ENCODE measurements at regions not wholly inside any gene's neighbourhood (a gene's known extent, or its start where the extent isn't known, plus 50 kb on each side); places are given as distances from the start of the nearest gene placed in this dataset.

DNA sequence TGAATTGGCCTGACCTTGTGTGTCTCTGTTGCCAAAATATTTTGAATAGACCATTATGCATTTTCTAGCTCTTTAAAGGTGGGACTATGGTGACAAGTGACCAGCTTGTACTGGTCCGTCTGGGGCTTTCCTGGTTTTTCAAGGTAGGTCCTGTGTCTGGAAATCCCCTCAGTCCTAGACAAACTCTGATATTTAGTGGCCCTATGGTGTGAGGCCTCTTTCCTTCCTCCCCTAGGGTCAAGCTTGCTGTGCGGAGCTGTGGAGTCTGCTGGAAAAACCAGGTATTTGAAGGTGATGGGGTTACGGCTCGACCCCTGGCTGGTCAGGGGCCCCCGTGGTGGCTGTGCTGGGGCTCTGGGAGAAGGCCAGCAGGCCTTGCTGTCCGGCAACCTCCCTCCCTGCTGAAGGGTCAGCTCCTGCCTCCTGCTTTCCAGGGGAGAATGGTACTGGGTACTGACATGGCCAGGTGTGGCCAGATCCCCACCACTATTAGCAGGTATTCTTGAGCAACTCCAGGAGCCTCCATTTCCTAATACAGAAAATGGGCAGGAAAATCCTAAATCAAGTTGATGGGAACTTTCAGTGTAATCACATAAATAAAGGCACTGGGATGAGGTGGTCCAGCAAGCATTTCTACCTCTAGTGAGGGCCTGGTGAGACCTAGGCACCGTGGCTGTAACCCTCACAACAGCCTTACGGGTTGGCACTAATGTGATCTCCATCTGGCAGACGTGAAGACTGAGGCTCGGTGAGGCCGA is 86.2 kb upstream of the HS6ST1 start:
- H3K4me3 Mint-ChIP-seq: no peak overlapping the region
- peaks cover 2% of the 10 kb centered on the region for H3K4me1 Mint-ChIP-seq (ENCODE audit: low read depth)
- H3K9me3 Mint-ChIP-seq (ENCODE audit: low read depth): no peaks in the 10 kb centered on the region
- H3K27ac Mint-ChIP-seq: no peak overlapping the region
- no peaks in the 10 kb centered on the region for H3K36me3 Mint-ChIP-seq
- H3K27me3 Mint-ChIP-seq: peaks cover 12% of the 10 kb centered on the region

DNA sequence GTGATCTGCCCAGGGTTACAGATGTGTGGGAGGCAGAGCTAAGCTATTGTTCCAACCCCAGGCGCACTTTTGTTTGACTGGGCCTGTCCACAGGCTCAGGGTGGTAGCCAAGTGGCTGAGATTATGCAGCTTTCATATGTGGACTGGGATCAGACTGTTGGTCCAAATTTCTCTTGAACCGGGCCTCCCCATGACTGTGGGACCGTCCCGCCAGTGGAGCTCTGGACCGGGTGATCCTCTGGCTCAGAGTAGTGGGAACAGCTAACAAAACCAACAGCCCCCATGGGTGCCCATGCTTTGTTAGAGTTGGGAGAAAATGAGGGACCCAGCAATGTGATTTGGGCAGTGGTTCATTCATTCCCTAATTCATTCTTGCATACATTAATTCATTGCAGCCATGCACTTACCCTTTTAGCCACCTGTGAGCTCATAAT is 86.8 kb upstream of the HS6ST1 start:
- peaks cover under 1% of the 10 kb centered on the region for H3K4me1 Mint-ChIP-seq (ENCODE audit: low read depth)
- H3K36me3 Mint-ChIP-seq: no peaks in the 10 kb centered on the region
- peaks cover 10% of the 10 kb centered on the region for H3K27me3 Mint-ChIP-seq
- no peaks in the 10 kb centered on the region for H3K9me3 Mint-ChIP-seq (ENCODE audit: low read depth)
- H3K27ac Mint-ChIP-seq: no peak overlapping the region
- no peak overlapping the region for H3K4me3 Mint-ChIP-seq

DNA sequence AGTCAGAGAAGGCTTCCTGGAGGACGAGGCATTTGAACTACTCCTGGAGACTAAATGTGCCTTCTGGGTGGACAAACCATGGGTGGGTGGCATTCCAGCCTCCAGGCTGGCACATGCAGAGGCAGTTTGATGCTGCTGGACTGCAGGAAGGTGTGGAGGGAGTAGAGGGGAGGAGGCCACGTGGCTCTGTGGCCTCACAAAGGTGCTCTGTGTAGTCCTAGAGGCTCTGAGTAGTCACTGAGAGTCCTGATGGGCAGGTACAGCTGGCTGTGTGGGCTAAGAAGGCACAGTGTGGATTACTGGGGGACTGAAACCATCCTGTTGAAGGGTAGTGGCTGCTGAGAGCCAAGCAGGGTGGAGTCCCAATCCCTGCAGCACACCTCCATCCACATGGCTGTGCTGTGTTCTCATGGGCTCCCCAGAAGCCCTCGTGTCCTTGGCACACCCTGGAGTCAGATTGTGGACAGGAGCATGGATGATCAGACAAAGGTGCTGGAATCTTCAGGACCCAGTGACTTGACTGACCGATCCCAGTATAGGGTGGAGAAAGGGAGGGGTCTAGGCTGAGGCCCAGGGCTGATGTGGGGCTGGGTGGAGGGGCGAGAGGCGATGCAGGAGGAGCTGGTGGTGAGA is 87.4 kb upstream of the HS6ST1 start:
- H3K9me3 Mint-ChIP-seq (ENCODE audit: low read depth): no peaks in the 10 kb centered on the region
- peaks cover 9% of the 10 kb centered on the region for H3K27me3 Mint-ChIP-seq
- no peaks in the 10 kb centered on the region for H3K36me3 Mint-ChIP-seq
- no peak overlapping the region for H3K4me3 Mint-ChIP-seq
- H3K4me1 Mint-ChIP-seq (ENCODE audit: low read depth): no peaks in the 10 kb centered on the region
- no peak overlapping the region for H3K27ac Mint-ChIP-seq

DNA sequence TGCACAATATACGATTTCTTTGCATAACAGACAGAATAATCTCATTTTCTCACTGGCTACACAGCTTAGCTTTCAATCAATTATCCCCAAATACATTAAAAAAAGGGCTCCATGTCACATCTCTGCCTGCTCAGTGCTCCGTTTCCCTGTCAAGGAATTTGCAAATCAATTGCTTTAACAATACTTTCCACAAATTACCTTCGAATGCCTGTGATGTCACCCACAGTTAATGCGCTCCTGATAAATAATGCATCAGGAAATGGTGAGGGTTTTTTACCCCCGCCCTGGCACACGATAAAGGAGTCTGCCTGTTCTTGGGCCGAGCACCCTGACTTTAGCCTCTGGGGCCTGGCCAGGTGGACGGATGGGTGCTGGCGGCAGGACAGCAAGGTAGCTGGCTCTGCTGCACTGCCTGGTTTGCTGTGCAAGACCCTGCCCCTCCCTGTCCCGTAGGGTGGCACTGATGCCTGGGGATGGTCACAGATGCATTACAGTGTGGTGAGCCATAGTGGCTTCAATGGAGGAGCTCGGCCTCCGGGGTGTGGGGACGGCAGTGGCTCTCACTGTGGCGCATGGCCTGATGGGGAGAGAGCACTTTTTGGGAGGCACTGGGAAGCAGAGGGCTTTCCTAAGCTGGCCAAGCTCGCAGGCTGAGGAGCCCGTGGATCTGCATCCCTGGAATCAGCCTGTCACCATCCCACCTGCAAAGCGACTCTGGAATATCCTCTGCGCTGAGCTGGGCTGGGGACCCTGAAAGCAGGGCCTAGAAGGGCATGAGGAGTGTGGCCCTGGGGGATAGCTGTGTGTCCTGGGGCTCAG is 88.3 kb upstream of the HS6ST1 start:
- H3K4me1 Mint-ChIP-seq (ENCODE audit: low read depth): no peaks in the 10 kb centered on the region
- no peaks in the 10 kb centered on the region for H3K36me3 Mint-ChIP-seq

DNA sequence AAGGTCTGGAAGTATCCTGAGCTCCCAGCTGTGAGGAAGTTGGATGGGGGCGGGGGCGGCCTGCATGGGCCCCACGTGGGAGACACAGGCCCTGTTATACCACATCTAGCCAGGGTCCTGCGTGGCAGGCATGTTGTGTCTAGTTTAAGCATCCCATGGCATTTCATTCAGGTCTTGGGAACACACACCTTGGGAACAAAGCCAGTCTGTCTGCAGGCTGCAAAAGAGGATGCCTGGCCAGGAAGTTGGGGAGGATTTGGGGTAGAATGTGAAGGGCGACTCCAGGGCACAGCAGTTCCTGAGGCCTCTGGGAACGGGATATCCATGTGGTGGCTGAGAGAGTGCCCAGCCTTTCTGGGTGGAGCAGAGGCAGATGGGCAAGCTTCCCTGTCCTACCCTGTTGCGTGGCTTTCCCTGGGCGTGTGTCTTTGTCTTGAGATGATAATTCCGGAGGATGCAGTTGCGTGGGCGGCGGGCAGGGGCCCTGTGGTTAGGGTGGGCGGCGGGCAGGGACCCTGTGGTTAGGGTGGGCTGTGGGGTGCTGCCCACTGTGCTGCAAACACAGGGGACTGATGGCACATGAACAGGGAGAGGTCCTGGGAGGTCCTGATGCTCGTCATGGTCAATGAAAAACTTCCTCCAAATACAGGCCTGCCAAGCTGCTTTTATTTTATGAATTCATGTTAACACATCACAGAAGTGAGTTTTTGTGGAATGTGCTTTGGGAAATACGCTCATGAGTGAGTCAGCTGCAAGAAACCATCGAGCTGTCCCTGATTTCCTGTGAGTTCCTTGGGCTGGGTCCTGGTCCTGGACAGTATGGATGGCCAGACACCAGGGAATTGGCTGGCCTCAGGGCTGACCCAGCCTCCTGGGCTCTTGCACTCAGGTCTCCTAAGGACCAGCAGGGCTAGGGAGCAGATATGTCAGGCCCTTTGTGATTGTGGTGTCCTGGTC is 90.0 kb upstream of the HS6ST1 start:
- no peak overlapping the region for H3K27ac Mint-ChIP-seq
- H3K36me3 Mint-ChIP-seq: no peaks in the 10 kb centered on the region
- H3K4me1 Mint-ChIP-seq (ENCODE audit: low read depth): no peaks in the 10 kb centered on the region
- no peaks in the 10 kb centered on the region for H3K9me3 Mint-ChIP-seq (ENCODE audit: low read depth)
- H3K27me3 Mint-ChIP-seq: peaks cover 5% of the 10 kb centered on the region
- H3K4me3 Mint-ChIP-seq: no peak overlapping the region

More for the DNA sequence above, 88.3 kb upstream of the HS6ST1 start:
- Mint-ChIP-seq H3K9me3 (ENCODE audit: low read depth) (no peaks in the 10 kb centered on the region), H3K27ac (no peak overlapping the region), H3K27me3 (peaks cover 9% of the 10 kb centered on the region), H3K4me3 (no peak overlapping the region)

DNA sequence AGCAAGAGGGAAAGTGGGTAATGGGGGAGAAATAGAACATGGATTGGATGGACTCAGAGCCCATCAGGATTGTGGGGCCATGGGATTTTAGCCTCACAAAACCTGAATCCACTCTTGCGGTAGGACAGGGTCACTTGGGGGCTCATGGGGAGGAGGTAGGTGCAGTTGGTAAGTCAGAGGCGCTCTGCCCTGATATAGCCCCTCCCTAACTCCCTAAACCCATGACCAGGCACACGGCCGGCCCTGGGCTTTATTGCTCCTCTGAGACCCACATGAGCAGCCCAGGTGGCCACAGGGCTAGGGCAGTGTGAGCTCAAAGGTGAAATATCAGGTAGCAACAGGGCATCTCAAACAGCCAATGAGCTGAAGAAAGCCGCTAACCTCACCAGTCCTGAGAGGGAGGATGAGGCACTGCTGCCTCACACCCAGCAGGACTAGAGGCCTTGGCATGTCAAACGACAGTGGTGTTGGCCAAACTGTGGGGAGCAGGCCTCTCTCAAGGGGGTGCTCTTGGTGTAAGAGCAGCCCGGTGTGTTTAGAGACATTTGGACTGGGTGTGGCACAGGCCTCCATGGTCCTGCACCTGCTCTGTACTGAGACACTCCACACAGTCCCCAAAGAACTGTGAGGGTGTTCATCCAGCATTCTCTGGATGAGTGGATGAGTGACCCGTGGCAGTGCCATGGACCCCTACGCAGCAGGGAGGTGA is 90.8 kb upstream of the HS6ST1 start:
- H3K36me3 Mint-ChIP-seq: no peaks in the 10 kb centered on the region
- no peaks in the 10 kb centered on the region for H3K4me1 Mint-ChIP-seq (ENCODE audit: low read depth)
- no peaks in the 10 kb centered on the region for H3K27me3 Mint-ChIP-seq
- no peak overlapping the region for H3K27ac Mint-ChIP-seq
- H3K4me3 Mint-ChIP-seq: no peak overlapping the region
- no peaks in the 10 kb centered on the region for H3K9me3 Mint-ChIP-seq (ENCODE audit: low read depth)

DNA sequence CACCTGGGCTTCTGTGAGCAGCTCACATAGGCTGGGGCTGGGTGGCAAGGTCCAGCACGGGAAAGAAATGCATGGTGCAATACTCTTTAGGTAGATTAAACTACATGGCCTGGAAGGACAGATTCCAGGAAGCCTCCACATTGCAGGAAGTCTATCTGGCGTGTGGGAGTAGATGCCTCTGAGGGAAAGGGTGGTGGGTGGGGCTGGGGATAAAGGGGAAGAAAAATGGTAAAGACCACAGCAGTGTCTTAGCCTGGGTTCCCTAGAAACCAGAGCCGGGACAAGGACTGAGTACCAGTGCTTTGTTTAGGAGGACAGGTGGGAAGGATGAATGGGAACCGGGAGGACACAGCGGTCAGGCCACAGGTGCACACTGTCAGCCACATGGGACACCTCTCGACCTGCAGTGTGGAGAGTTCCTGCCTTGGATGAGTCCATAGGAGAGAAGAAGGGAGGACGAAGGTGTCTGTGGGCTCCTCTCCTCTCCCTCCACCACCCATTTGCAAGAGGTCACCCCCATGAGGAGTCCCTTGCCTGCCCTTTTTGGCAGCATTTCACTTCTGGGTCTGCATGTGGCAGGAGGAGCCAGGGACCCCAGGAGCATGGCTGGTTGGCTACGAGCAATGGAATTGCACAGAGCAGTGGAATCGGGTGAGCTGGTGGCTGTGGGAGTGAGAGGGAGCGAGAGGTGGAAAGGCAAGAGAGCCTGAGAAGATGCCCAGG is 91.5 kb upstream of the HS6ST1 start:
- H3K4me3 Mint-ChIP-seq: no peak overlapping the region
- H3K27ac Mint-ChIP-seq: no peak overlapping the region
- no peaks in the 10 kb centered on the region for H3K4me1 Mint-ChIP-seq (ENCODE audit: low read depth)
- H3K36me3 Mint-ChIP-seq: no peaks in the 10 kb centered on the region
- no peaks in the 10 kb centered on the region for H3K27me3 Mint-ChIP-seq
- no peaks in the 10 kb centered on the region for H3K9me3 Mint-ChIP-seq (ENCODE audit: low read depth)

DNA sequence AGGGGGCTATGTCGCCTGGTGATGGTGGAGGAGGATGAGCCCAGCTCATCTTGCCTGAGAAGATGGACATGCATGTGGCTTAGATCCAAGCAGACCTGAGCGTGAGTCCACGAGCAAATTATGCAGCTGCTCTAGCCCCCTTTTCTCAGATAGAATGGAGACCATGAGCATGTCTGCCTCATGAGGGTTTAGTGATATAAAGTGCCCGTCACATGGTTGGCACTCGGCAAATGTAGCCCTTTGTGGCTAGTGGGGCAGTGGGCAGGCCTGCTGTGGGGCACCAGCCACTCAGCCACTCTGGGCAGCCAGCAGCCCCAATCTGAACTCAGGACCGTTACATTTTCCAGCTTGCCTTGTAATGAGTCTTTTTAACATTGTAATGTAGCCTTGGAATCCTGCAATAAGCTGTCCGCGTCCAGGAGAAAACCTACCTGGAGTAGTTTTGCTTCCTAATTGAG is 92.1 kb upstream of the HS6ST1 start:
- Mint-ChIP-seq H3K4me1 (ENCODE audit: low read depth) (no peaks in the 10 kb centered on the region), H3K27ac (no peak overlapping the region), H3K9me3 (ENCODE audit: low read depth) (no peaks in the 10 kb centered on the region), H3K36me3 (no peaks in the 10 kb centered on the region), H3K4me3 (no peak overlapping the region), H3K27me3 (no peaks in the 10 kb centered on the region)

DNA sequence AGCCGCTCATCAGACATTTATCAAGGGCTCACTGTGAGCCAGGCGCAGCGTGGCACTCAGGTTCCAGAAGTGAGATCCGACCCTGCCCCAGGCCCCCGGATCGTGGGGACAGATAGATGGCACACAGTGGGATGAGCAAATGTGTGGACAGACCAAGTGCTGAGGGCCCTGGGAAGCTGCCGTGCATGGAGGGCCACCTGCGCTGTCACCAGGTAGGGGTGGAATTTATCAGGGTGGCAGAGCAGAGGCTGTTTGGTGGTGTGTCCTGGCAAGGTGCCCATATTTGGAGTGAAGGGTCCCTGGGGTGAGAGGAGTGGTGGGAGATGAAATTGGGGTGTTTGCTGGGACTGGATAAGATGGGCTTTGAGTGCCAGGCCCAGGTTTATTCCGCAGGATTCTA is 92.8 kb upstream of the HS6ST1 start:
- H3K4me1 Mint-ChIP-seq (ENCODE audit: low read depth): no peaks in the 10 kb centered on the region
- H3K27me3 Mint-ChIP-seq: no peaks in the 10 kb centered on the region
- H3K4me3 Mint-ChIP-seq: no peak overlapping the region

DNA sequence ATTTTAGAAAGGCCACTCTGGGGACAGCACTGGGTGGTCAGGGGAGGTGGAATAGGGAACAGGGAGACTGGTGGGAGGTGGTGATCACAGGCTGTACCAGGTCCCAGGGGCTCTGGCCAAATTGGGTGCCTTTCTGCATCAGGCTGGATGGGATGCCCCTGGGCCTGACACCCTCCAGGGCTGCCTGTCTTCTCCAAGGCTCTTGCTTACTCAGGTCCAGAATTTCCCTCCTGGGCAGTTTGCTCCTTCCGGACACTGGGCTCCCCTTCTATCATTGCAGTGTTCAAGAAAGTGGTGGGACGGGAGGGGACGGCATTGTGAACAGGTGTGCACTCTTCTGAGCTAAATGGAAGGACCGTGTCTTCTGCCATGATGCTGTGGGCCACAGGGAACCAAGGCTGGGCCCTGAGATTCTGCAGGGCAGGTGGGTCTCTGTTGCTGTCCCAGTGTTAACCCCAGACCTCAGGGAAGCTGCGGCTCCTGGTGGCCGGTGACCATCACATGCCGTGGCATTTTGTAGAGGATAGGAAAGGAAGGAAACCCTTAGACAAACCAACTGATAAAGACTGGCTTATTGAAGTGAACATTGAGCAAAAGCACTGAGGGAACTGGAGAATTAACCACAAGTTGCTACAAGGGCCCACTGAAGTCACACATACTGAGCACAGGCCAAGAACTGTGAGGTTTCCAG is 93.7 kb upstream of the HS6ST1 start:
- Mint-ChIP-seq H3K4me3 (no peak overlapping the region), H3K27ac (no peak overlapping the region)

More for the DNA sequence above, 92.8 kb upstream of the HS6ST1 start:
- no peaks in the 10 kb centered on the region for H3K9me3 Mint-ChIP-seq (ENCODE audit: low read depth)
- no peak overlapping the region for H3K27ac Mint-ChIP-seq
- H3K36me3 Mint-ChIP-seq: no peaks in the 10 kb centered on the region

DNA sequence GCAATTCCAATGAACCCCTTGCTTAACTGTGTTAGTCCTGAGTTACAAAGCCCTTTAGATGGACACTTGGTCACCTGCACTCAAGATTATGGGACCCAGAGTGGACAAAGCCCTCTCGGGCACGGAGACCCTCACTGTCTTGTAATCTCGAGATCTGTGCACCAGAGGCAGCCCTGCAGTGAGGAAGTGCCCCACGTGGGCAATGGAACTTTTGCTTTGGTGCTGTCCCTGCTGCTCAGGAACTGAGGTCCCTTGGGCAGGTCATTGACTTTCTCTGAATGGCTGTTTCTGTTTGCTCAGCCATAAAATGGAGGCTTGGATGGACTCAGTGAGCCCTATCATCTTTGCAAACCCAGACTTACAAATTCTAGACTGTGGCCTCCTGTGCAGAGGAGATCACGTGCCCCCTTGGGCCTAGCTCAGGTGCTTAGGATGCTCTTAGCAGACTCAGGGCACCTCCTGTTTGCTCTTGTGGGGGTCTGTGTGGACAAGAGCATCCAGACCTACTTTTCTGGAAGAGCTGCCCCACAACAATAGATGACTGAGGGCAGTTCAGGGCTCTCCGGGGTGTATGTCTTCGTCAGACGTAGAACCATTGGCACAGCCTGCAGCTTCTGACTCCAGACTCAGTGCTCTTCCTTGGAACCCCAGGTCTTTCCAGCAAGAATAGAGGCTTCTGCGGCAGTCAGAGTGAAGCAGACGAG is 94.5 kb upstream of the HS6ST1 start:
- Mint-ChIP-seq H3K9me3 (ENCODE audit: low read depth) (no peaks in the 10 kb centered on the region), H3K27ac (no peak overlapping the region), H3K27me3 (no peaks in the 10 kb centered on the region), H3K4me1 (ENCODE audit: low read depth) (no peaks in the 10 kb centered on the region), H3K4me3 (no peak overlapping the region), H3K36me3 (no peaks in the 10 kb centered on the region)

More for the DNA sequence above, 93.7 kb upstream of the HS6ST1 start:
- Mint-ChIP-seq H3K4me1 (ENCODE audit: low read depth) (no peaks in the 10 kb centered on the region), H3K36me3 (no peaks in the 10 kb centered on the region), H3K9me3 (ENCODE audit: low read depth) (no peaks in the 10 kb centered on the region), H3K27me3 (no peaks in the 10 kb centered on the region)

DNA sequence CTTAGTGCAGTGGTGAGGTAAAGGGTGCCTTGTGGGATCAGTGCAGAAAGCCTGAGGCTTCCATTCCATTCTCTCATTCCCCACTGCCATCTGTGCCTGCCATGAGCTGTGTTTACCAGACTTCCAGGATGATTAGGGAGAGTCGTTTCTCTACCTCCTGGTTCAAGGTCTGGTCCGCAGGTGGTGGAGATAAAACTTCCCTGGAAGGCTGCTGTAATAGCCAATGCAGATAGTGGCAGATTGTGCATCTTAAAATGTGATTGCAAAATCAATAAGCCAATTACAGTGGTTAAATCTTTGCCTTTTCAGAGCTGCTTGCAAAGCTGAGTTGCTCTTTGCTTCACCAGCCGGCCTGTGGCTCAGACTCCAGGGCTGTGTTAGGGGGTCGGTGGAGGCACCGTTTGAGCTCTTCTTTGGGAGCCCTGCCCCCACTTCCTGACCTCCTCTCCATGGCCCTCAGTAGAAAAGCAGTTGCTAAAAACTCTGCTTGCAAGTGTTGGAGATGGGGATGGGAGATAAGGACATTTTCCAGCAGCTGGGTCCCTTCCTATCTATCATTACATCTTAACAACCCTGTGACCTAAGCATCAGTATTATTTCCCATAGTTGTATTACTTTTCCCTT is 95.2 kb upstream of the HS6ST1 start:
- Mint-ChIP-seq H3K27me3 (no peaks in the 10 kb centered on the region), H3K36me3 (no peaks in the 10 kb centered on the region), H3K9me3 (ENCODE audit: low read depth) (no peaks in the 10 kb centered on the region), H3K27ac (no peak overlapping the region), H3K4me3 (no peak overlapping the region), H3K4me1 (ENCODE audit: low read depth) (no peaks in the 10 kb centered on the region)
